ENCODE measurements at regions not wholly inside any gene's neighbourhood (a gene's known extent, or its start where the extent isn't known, plus 50 kb on each side); places are given as distances from the start of the nearest gene placed in this dataset.
"Not testable (repeated sequence)": the region's sequence is repeated elsewhere in the genome, so short reads cannot be mapped to it uniquely, and the experiment has no call there.

GRCh38 chr6:19976411-19977129 is 139.4 kb downstream of the ID4 start:
- no peak for DNase-seq (ENCODE audit: low spot score)

DNA sequence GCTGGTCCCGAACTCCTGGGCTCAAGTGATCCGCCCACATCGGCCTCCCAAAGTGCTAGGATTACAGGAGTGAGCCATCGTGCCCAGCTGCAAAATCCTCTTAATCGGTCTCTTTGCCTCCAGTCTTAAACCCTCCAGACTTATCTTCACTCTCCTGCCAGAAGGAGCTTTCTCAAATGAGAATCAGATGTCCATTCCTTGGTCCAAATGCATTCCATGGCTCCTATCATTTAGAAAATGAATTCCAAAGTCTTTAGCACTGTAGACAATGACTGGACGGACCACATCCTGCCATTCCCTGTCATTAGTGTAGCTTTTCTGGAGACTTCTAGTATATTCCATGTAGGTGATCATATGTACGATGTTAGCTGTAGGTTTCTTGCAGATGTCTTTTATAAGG is 141.9 kb downstream of the ID4 start:
- no peak for DNase-seq (ENCODE audit: low spot score)

DNA sequence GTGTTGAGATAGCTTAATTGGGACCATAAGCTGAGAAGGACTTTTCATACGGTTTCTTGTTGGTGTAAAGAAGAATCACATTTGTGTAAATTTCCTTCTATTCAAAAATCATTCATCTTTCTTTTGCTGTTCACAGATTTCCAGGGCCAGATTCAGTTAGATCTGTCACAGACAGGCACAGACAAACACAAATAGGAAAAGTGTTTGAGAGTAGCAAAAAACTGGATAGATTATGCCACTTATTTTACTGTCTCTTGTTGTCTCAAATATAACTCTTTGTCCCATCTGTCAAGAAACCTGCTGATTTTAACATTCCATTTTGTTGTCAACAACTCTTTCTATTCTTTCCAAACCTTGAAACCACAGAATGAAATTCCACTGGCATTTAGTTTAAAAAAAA is 142.8 kb downstream of the ID4 start:
- no peak for DNase-seq (ENCODE audit: low spot score)

- DNase-seq (ENCODE audit: low spot score): no peak
Observed at GRCh38 chr6:19983374-19983773, 146.2 kb downstream of the ID4 start.

DNA sequence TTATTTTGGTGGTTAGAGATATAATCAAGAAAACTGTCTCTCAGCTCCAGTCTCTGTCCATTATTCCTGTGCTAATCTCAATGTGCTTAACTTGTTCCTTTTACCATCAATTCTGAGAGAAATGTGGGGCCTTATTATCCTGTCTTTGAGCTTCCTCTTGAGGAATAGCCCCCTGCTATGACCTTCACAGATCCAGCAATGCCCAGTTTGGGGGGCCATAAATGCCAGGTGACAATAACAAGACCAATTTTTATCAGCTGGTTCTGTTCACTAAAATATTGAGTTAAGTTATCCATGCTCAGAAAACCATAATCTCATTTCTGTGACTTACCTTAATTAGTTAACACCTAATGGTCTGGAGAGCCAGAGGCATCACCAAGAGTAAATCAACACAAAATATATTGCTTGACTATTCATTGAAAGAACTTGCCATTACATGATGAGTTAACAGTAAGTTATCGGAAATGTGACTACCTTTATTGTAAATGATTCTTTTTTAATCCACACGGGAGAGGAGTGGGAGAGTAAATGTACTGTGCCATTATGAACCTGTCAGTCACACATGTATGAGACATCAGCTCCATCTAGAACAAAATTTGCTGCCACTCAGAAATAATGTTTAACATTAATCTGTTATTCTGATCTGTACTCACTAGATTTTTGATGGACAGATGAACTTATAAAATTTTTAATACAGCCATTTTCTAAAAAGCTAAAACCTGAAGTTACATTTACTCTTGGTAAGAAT is 149.7 kb downstream of the ID4 start:
- DNase-seq (ENCODE audit: low spot score): no peak

GRCh38 chr6:19988555-19988954 is 151.4 kb downstream of the ID4 start:
- no peak for DNase-seq (ENCODE audit: low spot score)

- DNase-seq (ENCODE audit: low spot score): no peak
Observed at GRCh38 chr6:19991176-19991575, 154.0 kb downstream of the ID4 start.

- no peak for DNase-seq (ENCODE audit: low spot score)
Observed at GRCh38 chr6:19994909-19995308, 157.7 kb downstream of the ID4 start.

DNA sequence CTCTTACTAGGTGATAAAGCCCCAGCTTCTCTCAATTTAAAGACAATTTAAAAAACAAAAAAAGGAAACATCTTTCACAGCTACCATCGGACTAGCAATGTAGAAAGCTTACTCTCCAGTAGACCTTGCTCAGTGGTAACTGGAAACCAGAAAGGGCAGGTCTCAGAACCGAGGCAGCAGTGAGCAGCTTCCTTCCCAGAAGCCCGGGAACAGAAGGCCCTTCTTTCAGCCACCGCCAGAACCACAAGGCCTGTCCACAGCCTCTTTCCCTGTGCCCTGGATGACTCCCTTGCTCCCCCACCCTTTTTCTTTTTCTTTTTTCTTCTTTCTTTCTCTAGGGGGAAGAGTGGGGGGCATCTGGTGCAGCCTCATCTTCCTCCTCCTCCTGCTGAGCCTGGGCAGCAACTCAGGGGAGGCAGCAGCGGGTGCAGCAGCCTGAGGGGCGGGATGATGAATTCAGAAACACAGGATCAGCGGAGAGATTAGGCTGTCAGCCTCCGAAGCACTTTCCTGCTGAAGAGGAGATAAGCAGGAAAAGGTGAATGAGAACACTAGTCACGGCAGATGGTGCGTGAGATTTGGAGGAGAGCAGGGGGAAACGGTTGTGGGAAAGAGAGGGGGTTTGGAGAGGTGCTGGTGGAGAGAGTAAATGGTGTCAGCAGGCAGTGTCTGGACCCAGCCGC is 158.5 kb downstream of the ID4 start:
- no peak for DNase-seq (ENCODE audit: low spot score)

- DNase-seq (ENCODE audit: low spot score): no peak
Observed at GRCh38 chr6:19997104-19997503, 159.9 kb downstream of the ID4 start.

DNA sequence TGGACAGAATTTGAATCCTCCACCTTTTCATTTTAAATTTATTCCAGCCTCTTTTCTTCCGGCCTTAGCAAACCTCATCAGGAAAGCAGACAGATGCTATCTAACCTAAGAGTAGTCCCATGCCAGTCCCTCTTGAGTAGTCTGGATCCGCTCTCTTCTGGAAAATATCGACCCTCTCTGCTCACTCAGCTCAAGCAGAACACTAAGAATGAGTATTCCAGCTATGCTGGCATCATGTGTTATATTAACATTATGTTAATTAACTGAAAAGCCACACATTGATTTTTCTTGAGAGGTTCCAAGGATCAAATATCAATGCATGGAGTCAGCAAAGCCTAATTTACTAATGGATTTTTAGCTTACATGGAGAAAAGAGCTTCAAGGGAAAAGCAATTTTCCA is 161.4 kb downstream of the ID4 start:
- DNase-seq (ENCODE audit: low spot score): no peak

- DNase-seq (ENCODE audit: low spot score): no peak
Observed at GRCh38 chr6:19999319-20000191, 162.4 kb downstream of the ID4 start.

- no peak for DNase-seq (ENCODE audit: low spot score)
Observed at GRCh38 chr6:20001286-20001685, 164.1 kb downstream of the ID4 start.

DNA sequence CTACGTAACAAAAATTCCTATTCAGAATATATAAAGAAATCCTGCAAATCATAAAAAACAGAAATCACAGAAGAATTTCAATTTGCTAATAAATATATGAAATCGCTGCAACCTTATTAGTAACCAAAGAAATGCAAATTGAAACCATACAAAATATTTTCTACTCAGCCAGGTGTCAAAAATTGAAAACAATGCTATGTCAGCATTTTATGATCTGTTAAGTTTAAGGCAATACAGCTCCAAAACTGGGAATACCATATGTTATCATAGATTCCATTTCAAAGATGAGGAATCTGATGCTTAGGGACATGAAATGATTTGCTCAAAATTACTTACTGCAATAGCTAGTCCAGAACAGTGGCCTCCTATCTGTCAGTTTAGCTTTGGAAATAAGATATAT is 168.9 kb downstream of the ID4 start:
- DNase-seq (ENCODE audit: low spot score): no peak

GRCh38 chr6:20008131-20008530 is 171.0 kb downstream of the ID4 start:
- DNase-seq (ENCODE audit: low spot score): no peak

DNA sequence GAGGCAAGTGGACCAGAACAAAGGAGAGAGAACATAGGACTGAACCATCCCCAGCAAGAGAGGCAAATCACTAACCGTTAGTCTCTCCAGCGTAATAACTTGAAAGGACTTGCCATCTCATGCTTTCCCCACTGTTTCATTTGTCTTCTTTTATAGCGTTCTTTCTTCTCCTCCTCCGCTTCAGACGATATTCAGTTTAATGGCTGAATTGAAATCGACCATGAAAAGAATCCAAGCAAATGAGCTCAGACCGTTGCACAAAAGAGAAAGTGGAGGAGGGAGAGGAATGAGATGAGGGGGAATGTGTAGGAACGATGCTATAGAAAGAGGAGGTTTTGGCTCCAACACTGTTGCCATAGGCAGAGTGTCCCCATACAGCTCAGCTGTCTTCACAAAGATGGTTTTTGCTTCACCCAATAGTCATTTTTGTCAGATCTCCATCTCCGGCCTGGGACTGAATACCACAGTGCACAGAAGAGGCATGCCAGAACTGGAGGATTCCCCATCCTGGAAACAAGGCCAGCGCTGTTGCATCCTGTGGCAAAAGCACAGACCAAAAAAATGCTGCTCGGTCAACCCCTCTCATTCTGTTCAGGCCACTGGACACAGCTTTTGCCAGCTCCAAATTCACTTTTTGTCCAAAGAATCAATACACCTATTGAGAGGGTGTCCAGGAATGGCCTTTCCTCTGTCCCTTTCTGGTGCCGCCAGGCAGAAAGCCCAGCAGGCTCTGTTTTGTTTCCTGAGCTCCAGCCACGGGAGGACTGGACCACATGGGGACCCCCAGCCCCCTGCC is 176.1 kb downstream of the ID4 start:
- DNase-seq (ENCODE audit: low spot score): no peak

DNA sequence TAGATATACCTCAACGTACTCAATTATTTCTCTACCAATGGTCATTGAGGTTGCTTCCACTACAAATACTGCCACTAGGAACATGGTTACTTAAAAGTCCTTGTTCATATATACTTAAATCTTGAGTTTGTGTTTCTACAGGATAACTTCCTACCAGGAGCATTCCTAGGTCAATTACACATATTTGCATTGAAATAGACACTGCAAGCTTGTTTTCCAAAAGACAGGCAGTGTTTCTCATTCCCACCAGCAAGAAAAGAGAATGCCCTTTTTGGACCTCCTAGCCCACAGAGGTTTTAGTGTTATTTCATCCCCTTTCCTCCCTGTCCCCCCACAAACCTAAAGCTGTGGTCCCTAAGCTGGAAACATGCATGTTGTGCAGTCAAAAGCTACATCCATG is 177.3 kb downstream of the ID4 start:
- DNase-seq (ENCODE audit: low spot score): no peak

- DNase-seq (ENCODE audit: low spot score): no peak
Observed at GRCh38 chr6:20020526-20020925, 183.4 kb downstream of the ID4 start.

DNA sequence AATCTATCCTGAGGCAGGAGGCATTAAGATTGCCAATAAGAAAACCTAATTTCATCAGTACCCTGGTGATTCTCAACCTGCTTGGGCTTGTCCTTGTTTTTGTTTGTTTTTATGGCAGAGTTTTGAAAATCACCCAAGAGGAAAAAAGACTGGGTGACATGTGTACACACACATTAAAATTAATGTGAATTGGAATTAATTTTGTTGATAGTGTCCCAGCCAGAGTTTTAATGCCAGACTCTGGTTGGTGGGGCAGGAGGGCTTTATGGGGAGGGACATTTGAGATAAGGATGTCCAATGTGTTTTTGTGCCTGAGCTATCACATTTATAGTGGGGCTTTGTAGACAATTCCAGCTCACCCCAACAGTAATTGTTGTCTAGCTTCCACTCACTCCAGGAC is 184.6 kb downstream of the ID4 start:
- no peak for DNase-seq (ENCODE audit: low spot score)

GRCh38 chr6:20023549-20024315 is 186.6 kb downstream of the ID4 start:
- DNase-seq (ENCODE audit: low spot score): not testable (repeated sequence)
